ENCODE measurements at regions not wholly inside any gene's neighbourhood (a gene's known extent, or its start where the extent isn't known, plus 50 kb on each side); places are given as distances from the start of the nearest gene placed in this dataset.

GRCh38 chr2:111252436-111252835 lies 131.7 kb downstream of the BCL2L11 start:
- TF ChIP-seq CTCF (IDR thresholded peaks at IDR 0.05) = no peak
- TF ChIP-seq POLR2A (IDR thresholded peaks at IDR 0.05) = no peak

Measured in thyroid gland (tissue), 4 donors.